PC-3 (cell line): ENCODE measurements at regions not wholly inside any gene's neighbourhood (a gene's known extent, or its start where the extent isn't known, plus 50 kb on each side); places are given as distances from the start of the nearest gene placed in this dataset.

Experiments
- EZH2 ChIP-seq: fragments of 300-600 bp; sonication (generic); IDR thresholded peaks from one replicate; pipeline ENCODE4 v1.6.1; 2017; ENCODE audit warnings: antibody characterized with exemption, mild to moderate bottlenecking, low read length; ENCODE audit not compliant: unreplicated experiment
- EZH2phosphoT487 ChIP-seq: fragments of 300-600 bp; sonication (generic); IDR thresholded peaks from 2 replicates; pipeline ENCODE4 v1.6.1; 2018; ENCODE audit warnings: mild to moderate bottlenecking, antibody characterized with exemption, low read length, borderline replicate concordance
- TF ChIP-seq, protein P1 (sequence below): fragments of 300-600 bp; sonication (generic); conservative IDR thresholded peaks from 2 replicates; pipeline ENCODE4 v1.5.1; 2017; ENCODE audit warnings: antibody characterized with exemption, low read depth, mild to moderate bottlenecking, low read length

DNA sequence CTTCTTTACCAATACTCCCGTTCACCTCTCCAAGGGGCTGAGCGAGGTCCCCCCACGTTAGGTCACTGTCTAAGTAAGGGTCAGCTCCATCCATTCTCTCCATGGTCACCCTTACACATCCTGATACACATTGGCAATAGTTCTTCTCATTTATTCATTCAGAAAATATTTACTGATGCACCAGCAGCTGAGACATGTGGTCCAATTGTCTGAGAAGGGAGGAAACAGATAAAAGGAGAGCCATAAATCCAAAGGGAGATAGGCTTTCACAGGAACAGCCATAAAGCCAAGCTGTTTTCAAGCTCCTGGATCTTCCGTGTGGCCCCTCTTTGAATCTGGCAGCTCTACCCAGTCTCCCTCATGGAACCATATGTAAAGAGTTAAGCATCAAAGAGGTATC, 121.2 kb downstream of the TXNL1 start:
- TF ChIP-seq, protein P1, sequence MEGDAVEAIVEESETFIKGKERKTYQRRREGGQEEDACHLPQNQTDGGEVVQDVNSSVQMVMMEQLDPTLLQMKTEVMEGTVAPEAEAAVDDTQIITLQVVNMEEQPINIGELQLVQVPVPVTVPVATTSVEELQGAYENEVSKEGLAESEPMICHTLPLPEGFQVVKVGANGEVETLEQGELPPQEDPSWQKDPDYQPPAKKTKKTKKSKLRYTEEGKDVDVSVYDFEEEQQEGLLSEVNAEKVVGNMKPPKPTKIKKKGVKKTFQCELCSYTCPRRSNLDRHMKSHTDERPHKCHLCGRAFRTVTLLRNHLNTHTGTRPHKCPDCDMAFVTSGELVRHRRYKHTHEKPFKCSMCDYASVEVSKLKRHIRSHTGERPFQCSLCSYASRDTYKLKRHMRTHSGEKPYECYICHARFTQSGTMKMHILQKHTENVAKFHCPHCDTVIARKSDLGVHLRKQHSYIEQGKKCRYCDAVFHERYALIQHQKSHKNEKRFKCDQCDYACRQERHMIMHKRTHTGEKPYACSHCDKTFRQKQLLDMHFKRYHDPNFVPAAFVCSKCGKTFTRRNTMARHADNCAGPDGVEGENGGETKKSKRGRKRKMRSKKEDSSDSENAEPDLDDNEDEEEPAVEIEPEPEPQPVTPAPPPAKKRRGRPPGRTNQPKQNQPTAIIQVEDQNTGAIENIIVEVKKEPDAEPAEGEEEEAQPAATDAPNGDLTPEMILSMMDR: no peak
- TF ChIP-seq EZH2phosphoT487 (no peak), EZH2 (no peak)
